ENCODE measurements at regions not wholly inside any gene's neighbourhood (a gene's known extent, or its start where the extent isn't known, plus 50 kb on each side); places are given as distances from the start of the nearest gene placed in this dataset.

GRCh38 chr5:60448600-60448999 lies 251.4 kb downstream of the DEPDC1B start:
- H3K36me3 Mint-ChIP-seq (ENCODE audit: insufficient read depth in 1 of 3, low read depth in 3 of 3) = no peaks in the 10 kb centered on the region
- no peaks in the 10 kb centered on the region for H3K23me2 ChIP-seq (ENCODE audit: insufficient read length, low read depth, low read length, poor library complexity, severe bottlenecking)
- no peak overlapping the region for H2AFZ ChIP-seq (ENCODE audit: low read length)
- no peak overlapping the region for H2AK5ac ChIP-seq (ENCODE audit: insufficient read length, low read length)
- H3K4me2 ChIP-seq (ENCODE audit: insufficient read depth, insufficient read length, low read length) = no peak overlapping the region
- H3K4ac ChIP-seq (ENCODE audit: low read depth, low read length) = no peak overlapping the region
- WGBS (ENCODE audit: extremely low coverage, insufficient read length, low lambda C conversion rate) = no CpG with 5 or more reads among the region's 2 CpGs
- no peak overlapping the region for H2BK15ac ChIP-seq (ENCODE audit: low read depth, low read length)
- no peaks in the 10 kb centered on the region for H3K79me1 ChIP-seq (ENCODE audit: insufficient read depth, low read depth, low read length, poor library complexity, severe bottlenecking)
- H2BK20ac ChIP-seq (ENCODE audit: low read depth, low read length, poor library complexity, severe bottlenecking) = no peak overlapping the region
- H3K9me3 ChIP-seq (ENCODE audit: control insufficient read depth, low read depth, low read length) = no peaks in the 10 kb centered on the region
- no peak for TF ChIP-seq CTCF (conservative IDR thresholded peaks at IDR 0.05)
- no peaks in the 10 kb centered on the region for H3K4me1 ChIP-seq (ENCODE audit: insufficient read depth, low read length)
- no peak overlapping the region for H3K56ac ChIP-seq (ENCODE audit: insufficient read length, low read depth, low read length)
- no peak overlapping the region for H2BK5ac ChIP-seq (ENCODE audit: insufficient read length, low read length)
- H3K9ac ChIP-seq (ENCODE audit: extremely low read depth, insufficient read length, low read length) = no peak overlapping the region
- H3K27me3 Mint-ChIP-seq (ENCODE audit: low read depth) = no peaks in the 10 kb centered on the region
- no peaks in the 10 kb centered on the region for H3K27me3 ChIP-seq (ENCODE audit: insufficient read depth, low read length)
- H3T11ph ChIP-seq (ENCODE audit: low read length) = no peak overlapping the region
- H4K5ac ChIP-seq (ENCODE audit: insufficient read length, low read depth, low read length) = no peak overlapping the region
- H3K23ac ChIP-seq (ENCODE audit: insufficient read length, low read depth, low read length) = no peak overlapping the region
- H4K91ac ChIP-seq (ENCODE audit: insufficient read length, low read depth, low read length) = no peak overlapping the region
- peaks cover 0 to 6% of the 10 kb centered on the region in 2 experiments; a peak in 1 of 4 replicates for H3K4me1 Mint-ChIP-seq
- H3K4me3 Mint-ChIP-seq = no peak overlapping the region
- no peak overlapping the region for H2BK12ac ChIP-seq (ENCODE audit: insufficient read length, low read depth, low read length)
- no peaks in the 10 kb centered on the region for H3K79me2 ChIP-seq (ENCODE audit: insufficient read depth, low read length)
- no peaks in the 10 kb centered on the region for H3K9me3 Mint-ChIP-seq
- no peaks in the 10 kb centered on the region for H4K20me1 ChIP-seq (ENCODE audit: control insufficient read depth, insufficient read depth, insufficient read length)
- H3K27ac ChIP-seq (ENCODE audit: insufficient read length, low read depth, low read length) = no peak overlapping the region
- DNase-seq = no peak
- H4K8ac ChIP-seq (replicated peaks; ENCODE audit: insufficient read length, low read depth, low read length) = no peak overlapping the region
- H2BK120ac ChIP-seq (ENCODE audit: low read depth, low read length, poor library complexity, severe bottlenecking) = no peak overlapping the region
- no peak overlapping the region for H3K18ac ChIP-seq (ENCODE audit: insufficient read length, low read depth, low read length)
- H3K27ac Mint-ChIP-seq = no peak overlapping the region
- H3K14ac ChIP-seq (ENCODE audit: insufficient read depth, low read length) = no peak overlapping the region

Measured in H9 (cell line).